Fibroblast of skin of right biceps (primary cell): ENCODE measurements at regions not wholly inside any gene's neighbourhood (a gene's known extent, or its start where the extent isn't known, plus 50 kb on each side); places are given as distances from the start of the nearest gene placed in this dataset.

ENCODE experiments used
- DNase-seq: peaks from one replicate; pipeline ENCODE4 v3.0.0-alpha.2; 2013

DNA sequence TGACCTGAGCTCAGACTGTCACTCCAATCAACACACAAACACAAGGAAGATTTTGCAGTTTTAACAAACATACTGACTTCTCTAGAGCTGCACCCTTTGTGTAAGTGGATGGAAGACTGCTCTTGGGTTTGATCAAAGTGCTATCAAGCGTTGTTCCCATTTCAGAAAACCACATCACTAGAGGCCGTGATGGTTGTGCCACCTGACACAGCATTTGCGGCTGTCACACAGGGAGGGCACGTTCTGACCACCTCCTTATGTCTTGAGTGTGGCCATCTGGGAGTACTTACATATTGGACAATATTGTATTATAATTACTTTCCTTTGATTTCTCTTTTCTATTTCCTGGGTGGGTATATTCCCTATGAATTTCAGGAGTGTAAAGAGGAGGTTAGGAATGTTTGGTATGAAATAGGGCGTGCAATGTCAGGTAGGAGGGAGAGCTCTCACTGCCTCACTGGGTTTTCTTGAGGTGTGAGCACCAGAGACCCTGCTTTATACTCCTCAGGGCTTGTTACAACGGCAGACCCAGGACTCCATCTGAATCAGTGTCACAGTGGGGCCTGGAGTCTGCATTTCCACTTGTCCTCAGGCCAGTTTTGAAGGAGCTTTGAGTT lies 74.3 kb downstream of the SYNE3 start:
- no peak for DNase-seq

- DNase-seq, result peak; percentile 26
Observed at GRCh38 chr14:95440951-95441350, 75.5 kb downstream of the SYNE3 start.

DNA sequence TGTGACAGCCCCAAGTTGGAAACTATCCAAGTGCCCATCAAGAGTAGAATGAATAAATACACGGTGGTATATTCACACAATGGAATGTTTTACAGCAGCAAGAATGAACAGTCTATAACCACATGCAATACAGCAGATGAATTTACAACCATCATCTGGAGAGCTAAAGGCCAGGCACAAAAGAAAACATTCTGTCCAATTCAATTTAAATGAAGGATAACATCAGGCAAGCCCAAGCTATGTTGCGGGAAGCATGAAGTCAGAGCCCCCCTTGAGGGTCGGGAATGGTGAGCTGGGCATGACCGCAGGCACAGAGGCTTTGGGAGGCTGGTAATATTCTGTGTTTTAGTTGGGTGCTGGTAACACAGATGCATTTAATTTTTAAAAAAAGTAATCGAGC lies 76.0 kb downstream of the SYNE3 start:
- no peak for DNase-seq

GRCh38 chr14:95439881-95440280 lies 76.6 kb downstream of the SYNE3 start:
- no peak for DNase-seq

- DNase-seq, result no peak
Observed at GRCh38 chr14:95437715-95438114, 78.7 kb downstream of the SYNE3 start.

DNA sequence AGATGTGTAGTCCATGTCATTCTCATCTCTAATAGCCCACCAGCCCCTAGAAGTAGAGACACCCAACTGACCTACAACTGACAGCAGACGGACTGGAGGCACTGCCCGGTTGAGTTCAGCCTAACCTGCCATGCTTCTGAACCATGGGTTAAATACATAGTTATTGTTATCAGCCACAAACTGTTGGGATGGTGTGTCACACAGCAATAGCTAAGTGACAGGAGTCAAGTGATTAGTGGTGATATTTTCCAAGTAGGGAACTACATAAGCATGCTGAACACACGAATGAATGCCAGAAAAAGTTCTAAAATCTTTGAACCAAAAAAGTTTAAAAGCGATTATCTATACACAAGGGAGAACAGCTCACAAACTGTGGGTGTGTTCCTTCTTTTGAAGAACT lies 80.1 kb downstream of the SYNE3 start:
- no peak for DNase-seq

- DNase-seq, result peak; percentile 14
Observed at GRCh38 chr14:95434121-95434520, 82.3 kb downstream of the SYNE3 start.

GRCh38 chr14:95433094-95433478 lies 83.4 kb downstream of the SYNE3 start:
- no peak for DNase-seq

GRCh38 chr14:95432144-95433093 lies 84.0 kb downstream of the SYNE3 start:
- peak; percentile 30 for DNase-seq

DNA sequence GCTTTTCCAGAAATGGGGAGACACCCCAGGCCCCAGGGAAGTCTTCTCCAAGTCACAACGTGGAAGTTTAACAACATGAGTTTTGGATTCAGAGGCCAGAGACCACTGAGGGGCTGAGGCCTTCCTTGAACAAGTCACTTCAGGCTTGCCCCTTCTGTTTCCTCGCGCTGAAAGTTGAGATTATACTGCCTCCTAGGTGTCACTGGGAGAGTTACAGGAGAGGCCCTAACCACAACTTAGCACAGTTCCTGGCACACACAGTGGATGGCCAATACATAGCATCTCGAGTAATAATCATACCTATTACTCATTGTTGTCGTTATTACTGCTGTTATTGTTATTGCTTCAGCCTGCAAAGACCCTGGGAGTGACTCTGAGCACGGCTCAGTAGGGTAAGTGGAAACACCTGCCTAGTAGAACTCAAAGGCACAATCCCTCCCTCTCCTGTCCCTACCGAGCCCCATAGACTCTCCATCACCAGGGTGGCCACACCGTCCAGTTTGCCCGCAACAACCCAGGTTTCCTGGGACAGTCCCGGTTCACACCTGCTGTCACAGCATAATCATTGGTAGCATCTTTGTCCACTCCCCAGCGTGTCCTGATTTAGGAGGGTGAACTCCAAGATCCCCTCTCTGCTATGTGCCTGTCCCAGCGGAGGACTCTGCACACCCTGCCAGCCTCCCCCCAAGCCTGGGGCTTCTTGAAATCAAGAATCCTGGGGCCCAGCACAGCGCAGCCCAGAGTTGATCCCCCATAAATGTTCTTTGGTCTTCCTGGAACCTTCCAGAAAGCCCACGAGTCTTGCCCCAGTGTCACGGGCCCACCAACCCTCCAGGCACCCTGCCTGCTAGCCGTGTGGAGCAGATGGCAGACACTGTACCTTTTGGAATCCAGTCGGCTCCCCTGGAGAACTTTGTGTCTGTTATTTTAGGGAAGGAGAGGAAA lies 85.0 kb downstream of the SYNE3 start:
- peak; percentile 31 for DNase-seq

- no peak for DNase-seq
Observed at GRCh38 chr14:95428557-95428956, 87.9 kb downstream of the SYNE3 start.

GRCh38 chr14:95426116-95426475 lies 90.4 kb downstream of the SYNE3 start:
- no peak for DNase-seq

DNA sequence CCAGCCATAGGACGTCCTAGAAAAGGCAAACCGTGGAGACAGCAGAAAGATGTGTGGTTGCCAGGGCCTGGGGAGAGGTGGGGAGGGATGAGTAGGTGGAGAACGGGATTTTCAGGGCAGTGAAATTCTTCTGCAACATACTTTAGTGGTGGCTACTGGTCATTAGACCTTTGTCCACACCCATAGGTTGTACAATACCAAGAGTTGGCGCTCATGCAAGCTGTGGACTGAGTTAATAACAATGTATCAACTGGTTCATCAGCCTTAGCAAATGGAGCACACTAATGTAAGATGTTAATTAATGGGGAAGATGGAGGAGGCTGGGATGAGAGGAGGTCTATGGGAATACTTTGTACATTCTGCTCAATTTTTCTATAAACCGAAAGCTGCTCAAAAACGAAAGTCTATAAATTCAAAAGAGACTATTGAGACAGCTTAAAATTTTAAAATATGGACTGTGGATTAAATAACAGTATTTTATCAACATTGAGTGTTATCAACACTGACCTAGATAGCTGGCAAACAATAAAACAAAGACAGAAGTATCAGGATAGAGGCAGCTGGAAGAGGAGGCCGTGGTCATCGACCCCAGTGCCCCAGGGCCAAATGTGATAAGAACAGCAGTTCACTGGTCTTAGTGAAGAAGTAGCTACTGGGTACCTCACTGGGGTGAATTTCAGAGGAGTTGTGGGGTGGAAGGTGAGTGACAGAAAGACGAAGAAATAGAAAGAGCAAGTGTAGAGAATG lies 90.9 kb downstream of the SYNE3 start:
- DNase-seq, result no peak

DNA sequence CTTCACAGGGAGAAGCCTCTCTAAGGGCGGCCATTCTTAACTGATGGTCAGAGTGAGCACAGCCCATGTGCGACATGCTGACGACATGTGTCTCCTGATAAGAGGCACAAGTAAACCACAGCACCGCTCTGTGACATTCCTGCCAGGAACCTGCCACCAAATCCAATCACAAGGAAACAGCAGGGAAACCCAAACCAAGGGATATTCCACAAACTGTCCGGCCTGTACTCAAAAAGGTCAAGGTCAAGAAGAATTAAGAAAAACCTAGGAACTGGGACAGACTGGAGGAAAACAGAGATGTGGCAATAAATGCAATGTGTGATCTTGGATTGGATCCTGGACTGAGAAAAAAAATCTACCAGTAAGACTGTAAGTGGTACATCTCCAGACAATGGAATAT lies 91.9 kb downstream of the SYNE3 start:
- no peak for DNase-seq

- no peak for DNase-seq
Observed at GRCh38 chr14:95421741-95422140, 94.7 kb downstream of the SYNE3 start.

- no peak for DNase-seq
Observed at GRCh38 chr14:95420060-95420459, 96.4 kb downstream of the SYNE3 start.

DNA sequence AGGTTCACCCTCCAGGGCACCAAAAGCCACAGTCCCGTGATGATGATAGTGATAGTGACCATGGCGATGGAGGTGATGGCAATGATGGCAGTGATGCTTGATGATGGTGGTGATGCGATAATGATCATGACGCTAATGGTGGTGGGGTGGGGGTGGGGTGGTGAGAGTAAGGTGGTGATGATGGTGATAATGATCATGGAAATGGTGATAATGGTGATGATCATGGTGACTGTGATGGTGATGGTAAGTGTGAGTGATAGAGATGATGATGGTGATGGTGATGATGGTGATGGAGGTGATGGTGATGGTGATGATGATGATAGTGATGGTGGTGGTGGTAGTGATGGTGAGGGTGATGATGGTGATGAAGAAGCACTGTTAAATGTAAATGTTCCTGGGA lies 96.9 kb downstream of the SYNE3 start:
- no peak for DNase-seq

DNA sequence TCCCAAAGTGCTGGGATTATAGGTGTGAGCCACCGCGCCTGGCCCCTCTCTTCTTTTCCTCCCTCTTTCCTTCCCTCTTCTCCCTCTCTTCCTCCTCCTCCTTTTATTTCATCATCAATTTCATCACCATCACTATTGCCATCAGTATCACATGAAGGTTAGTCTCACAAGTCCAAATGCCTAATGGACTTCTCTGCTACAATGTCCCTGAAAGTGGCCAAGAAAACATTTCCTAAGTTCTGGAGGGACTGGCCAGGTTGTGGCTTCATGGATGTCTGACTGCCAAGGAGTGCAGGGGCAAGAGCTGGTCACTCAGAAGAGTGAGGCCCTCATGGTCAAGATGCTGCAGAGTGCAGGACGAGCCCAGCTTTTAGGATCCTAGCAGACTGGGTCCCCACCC lies 97.6 kb downstream of the SYNE3 start:
- no peak for DNase-seq

DNA sequence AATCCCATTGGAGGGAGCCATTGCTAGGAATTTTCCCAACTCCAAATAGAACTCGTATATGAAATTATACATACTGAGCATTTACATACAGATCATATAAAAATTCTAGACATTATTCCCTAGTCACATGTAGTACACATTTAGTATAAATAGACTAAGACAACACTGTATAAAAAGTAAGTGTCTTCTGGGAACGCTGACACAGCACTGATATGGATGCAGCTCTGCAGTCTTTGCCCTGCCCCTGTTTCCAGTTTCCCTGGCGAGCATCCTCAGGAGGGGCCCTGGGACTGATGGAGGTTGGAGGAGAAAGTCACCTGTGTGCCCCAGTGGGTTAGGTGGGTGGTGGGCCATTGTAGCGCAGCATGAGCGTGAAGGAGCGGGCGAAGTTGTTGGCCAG lies 97.8 kb upstream of the CLMN start:
- no peak for DNase-seq

DNA sequence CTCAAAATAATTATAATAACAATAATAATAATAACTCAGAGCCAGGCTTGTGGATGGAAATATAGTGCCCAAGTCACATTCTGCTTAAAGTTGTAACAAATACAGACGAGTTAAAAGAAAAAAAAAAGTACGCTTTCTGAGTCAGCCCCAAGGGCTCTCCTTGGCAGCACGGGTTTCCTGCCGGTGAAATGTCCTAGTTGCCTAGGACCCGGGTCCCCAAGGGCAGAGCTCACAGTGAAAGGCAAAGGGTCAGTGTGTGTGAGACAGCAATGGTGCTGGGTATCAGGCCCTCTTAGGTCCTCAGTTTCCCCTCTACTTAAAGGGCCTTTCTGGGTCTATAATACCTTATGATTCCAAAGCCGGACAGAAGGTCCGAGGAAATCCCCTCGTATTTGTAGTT lies 96.3 kb upstream of the CLMN start:
- DNase-seq, result no peak

GRCh38 chr14:95413289-95414215 lies 93.8 kb upstream of the CLMN start:
- DNase-seq, result peak; percentile 11

DNA sequence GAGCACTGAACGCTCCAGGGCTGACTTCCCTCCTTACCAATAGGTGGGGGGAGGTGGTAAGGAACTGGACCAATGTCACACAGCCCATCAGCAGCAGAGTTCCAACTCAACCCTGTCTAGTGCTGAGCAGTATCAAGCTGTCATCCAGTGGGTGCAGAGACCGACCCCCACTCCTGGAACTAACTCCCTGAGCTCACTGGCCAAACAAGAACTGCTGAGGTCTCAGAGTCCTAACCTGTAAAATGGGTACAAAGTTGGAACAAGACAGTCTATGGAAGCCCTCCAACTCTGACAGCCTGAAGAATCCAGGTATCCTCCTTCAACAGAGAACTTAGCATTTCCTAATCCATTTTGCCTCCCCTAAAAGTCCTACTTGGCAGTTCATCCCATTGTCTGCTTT lies 91.1 kb upstream of the CLMN start:
- DNase-seq, result no peak
